Neural cell (in vitro differentiated cells): ENCODE measurements at regions not wholly inside any gene's neighbourhood (a gene's known extent, or its start where the extent isn't known, plus 50 kb on each side); places are given as distances from the start of the nearest gene placed in this dataset.

Experiments
- EP300 ChIP-seq: fragments of 450-650 bp; conservative IDR thresholded peaks from 2 replicates; pipeline ENCODE4 v1.6.1; 2014; ENCODE audit warnings: antibody characterized with exemption, mild to moderate bottlenecking, moderate library complexity; ENCODE audit not compliant: poor library complexity, severe bottlenecking
- EZH2 ChIP-seq: fragments of 200-600, 300-800 bp; shearing (Covaris generic), sonication (generic); IDR thresholded peaks from 2 replicates; pipeline ENCODE4 v1.6.1; 2014; ENCODE audit warnings: antibody characterized with exemption, low read length, borderline replicate concordance, mild to moderate bottlenecking; ENCODE audit not compliant: insufficient read depth, poor library complexity, severe bottlenecking
- POLR2AphosphoS5 ChIP-seq: IDR thresholded peaks from 2 replicates; pipeline ENCODE4 v1.6.1; 2012
- RAD21 ChIP-seq: fragments of 450-650 bp; conservative IDR thresholded peaks from 2 replicates; pipeline ENCODE4 v1.6.1; 2014; ENCODE audit warnings: antibody characterized with exemption, mild to moderate bottlenecking, moderate library complexity
- SMC3 ChIP-seq: fragments of 450-650 bp; conservative IDR thresholded peaks from 2 replicates; pipeline ENCODE4 v1.6.1; 2014; ENCODE audit warnings: antibody characterized with exemption, mild to moderate bottlenecking, moderate library complexity; ENCODE audit not compliant: poor library complexity
- TAF1 ChIP-seq: IDR thresholded peaks from 2 replicates; pipeline ENCODE4 v1.6.1; 2012; ENCODE audit warnings: low read depth
- TF ChIP-seq, protein P1 (sequence below): fragments of 450-650 bp; IDR thresholded peaks from 2 replicates; pipeline ENCODE4 v1.5.1; 2014; ENCODE audit warnings: antibody characterized with exemption, mild to moderate bottlenecking, moderate library complexity; ENCODE audit not compliant: poor library complexity, severe bottlenecking
- TF ChIP-seq, protein P2 (sequence below): IDR thresholded peaks from 2 replicates; pipeline ENCODE4 v1.6.1; 2012; ENCODE audit warnings: borderline replicate concordance

DNA sequence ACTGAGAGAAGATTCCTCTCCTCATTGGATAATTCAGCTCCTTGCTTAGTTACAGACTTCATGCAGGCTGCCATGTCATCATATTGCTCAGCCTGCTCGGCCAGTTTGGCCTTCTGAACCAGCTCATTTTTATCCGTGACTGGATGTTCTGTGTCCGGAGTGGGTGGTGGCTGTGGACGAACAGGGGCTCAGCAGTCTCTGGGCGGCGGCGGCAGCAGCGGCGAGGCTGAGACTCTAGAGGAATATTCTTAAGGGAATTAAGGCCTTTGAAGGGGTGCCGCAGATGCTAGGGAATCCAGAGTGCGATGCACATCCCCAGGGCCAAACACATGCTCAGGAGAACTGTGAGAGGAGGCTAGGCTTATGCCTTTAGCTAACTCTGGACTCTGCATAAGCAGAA is 97.9 kb upstream of the GYPC start:
- TF ChIP-seq, protein P1, sequence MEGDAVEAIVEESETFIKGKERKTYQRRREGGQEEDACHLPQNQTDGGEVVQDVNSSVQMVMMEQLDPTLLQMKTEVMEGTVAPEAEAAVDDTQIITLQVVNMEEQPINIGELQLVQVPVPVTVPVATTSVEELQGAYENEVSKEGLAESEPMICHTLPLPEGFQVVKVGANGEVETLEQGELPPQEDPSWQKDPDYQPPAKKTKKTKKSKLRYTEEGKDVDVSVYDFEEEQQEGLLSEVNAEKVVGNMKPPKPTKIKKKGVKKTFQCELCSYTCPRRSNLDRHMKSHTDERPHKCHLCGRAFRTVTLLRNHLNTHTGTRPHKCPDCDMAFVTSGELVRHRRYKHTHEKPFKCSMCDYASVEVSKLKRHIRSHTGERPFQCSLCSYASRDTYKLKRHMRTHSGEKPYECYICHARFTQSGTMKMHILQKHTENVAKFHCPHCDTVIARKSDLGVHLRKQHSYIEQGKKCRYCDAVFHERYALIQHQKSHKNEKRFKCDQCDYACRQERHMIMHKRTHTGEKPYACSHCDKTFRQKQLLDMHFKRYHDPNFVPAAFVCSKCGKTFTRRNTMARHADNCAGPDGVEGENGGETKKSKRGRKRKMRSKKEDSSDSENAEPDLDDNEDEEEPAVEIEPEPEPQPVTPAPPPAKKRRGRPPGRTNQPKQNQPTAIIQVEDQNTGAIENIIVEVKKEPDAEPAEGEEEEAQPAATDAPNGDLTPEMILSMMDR = no peak
- TF ChIP-seq EP300 (no peak), EZH2 (no peak), TAF1 (no peak), RAD21 (no peak), POLR2AphosphoS5 (no peak), SMC3 (no peak)
- TF ChIP-seq, protein P2, sequence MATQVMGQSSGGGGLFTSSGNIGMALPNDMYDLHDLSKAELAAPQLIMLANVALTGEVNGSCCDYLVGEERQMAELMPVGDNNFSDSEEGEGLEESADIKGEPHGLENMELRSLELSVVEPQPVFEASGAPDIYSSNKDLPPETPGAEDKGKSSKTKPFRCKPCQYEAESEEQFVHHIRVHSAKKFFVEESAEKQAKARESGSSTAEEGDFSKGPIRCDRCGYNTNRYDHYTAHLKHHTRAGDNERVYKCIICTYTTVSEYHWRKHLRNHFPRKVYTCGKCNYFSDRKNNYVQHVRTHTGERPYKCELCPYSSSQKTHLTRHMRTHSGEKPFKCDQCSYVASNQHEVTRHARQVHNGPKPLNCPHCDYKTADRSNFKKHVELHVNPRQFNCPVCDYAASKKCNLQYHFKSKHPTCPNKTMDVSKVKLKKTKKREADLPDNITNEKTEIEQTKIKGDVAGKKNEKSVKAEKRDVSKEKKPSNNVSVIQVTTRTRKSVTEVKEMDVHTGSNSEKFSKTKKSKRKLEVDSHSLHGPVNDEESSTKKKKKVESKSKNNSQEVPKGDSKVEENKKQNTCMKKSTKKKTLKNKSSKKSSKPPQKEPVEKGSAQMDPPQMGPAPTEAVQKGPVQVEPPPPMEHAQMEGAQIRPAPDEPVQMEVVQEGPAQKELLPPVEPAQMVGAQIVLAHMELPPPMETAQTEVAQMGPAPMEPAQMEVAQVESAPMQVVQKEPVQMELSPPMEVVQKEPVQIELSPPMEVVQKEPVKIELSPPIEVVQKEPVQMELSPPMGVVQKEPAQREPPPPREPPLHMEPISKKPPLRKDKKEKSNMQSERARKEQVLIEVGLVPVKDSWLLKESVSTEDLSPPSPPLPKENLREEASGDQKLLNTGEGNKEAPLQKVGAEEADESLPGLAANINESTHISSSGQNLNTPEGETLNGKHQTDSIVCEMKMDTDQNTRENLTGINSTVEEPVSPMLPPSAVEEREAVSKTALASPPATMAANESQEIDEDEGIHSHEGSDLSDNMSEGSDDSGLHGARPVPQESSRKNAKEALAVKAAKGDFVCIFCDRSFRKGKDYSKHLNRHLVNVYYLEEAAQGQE = no peak
